Cerebellar cortex (tissue), 1 donor: ENCODE measurements at regions not wholly inside any gene's neighbourhood (a gene's known extent, or its start where the extent isn't known, plus 50 kb on each side); places are given as distances from the start of the nearest gene placed in this dataset.

Source experiments
- DNase-seq: peaks from one replicate; pipeline ENCODE4 v3.0.0-alpha.2; 2015; ENCODE audit warnings: low spot score

DNA sequence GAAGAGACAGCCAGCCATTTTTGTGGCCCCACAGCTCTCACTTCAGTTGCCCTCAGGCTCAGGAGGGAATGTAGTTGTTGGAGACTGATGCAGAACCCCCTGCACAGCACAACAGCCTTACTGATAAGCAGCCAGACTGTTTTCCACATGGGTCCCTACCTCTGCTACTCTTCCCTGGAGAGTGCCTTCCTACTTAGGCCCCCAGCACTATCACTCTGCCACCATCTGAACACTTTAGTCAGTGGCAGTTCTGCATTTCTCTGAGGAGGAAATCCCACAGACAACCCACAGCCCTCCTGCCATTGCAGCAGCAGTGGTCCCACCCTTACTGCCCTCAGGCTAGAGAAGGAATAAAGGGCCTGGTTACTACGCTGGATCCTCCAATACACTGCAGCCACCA lies 61.8 kb upstream of the PTPRD start:
- DNase-seq: no peak

DNA sequence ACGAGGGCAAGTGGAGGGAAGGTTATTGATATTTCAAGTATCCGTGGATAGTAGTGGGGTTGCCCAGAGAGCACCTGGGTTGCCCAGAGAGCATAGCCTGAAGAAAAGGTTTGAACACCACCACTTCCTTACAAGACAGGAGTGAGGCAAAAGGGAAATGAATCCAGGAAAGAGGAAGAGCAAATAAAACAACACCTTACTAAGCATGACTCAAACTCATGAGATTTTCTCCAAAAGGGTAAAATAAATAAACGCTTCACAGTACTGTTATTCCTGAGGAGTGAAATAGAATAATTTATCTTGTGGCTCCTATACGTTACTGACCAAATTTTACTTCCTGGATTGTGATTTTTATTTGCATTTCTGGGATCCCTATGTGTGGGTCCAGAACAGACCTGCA lies 65.2 kb upstream of the PTPRD start:
- DNase-seq: no peak

DNA sequence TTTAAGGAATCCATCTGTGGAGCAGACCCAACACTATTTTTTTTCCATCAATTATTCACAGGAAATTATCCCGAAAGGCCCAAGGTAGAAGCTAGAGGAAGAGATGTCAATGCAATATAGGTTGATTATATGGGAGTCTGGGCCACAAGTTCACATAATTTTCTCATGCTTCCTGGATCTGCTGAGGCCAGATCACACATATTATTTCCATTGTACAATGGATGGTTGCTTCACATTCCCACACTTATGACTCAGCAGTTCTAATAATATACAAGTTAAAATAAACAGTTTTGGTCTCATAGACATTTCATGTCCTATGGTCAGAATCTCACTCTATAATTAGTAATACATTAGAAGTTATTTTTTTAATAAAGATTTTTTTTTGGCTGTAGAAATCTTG lies 66.0 kb upstream of the PTPRD start:
- DNase-seq: no peak

DNA sequence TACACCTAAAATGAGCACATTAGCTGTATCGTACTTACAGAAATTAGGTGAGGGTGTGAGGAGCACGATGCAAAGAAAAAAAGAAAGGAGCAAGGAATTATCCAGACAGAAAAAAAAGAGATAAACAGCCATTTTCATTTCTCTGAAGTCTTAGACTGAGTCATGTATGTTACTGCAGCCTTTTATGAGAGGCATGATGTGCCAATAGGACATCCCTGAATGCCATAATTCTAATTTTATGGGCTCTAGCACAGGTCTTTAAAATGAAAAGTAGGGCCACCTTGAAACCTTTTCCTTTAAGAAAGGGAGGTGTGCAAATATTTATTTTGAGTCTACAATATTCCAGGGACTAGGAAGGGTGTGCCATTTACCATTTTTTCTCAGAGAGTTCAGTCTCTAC lies 74.1 kb upstream of the PTPRD start:
- no peak for DNase-seq

DNA sequence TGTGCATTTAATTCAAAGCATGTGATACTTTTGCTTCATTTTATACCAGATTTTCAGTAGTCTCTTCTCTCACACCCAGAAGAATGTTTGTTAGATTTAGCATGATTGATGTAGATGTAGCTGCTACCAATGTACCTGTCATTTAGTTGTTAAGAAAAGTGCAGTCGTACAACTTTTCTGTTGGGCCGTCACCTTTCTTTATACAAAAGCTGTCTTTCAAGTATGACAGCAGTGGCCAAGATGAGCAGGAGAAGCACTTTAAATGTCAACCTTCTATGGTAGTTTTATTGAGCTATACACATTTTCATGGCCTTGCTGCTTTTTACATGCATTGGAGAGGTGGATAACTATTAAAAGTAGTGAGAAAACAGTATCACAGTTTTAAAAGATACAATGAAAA lies 77.7 kb upstream of the PTPRD start:
- DNase-seq: no peak

DNA sequence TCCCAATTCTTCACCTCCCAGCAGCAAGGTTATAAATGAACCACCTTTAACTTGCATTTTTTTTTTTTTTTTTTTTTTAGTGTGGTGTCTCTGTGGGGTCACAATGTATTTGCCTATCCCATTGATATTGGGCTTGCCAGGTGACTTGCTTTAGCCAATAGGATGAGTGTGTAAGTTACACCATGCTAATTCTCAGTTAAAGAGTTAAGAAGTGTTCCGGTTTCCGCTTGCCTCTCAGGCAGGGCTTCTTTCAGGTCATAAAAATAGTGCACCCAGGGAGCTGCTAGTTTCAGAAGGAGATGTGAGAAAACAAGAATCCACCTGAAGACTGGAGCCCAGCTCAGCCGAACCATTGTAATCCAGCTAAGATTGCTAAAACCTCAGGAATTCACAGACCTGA lies 84.2 kb upstream of the PTPRD start:
- DNase-seq: no peak

DNA sequence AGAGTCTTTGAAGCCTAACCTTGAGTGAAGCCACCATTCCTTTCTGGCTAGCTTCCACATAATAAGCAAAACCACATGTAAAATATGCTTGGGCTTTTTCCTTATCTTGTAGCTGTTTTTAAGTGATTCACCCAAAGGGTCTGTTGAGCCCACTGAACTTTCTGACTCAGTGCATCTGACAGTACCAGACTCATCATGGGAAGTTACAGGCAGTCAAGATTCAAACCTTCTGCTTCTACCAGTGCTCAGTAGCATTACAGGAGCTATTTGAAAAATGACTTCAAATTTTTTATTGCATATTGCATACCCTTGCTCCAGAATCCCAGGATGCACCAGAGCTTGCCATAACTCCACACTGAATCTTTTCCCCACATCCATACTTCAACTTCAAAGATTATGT lies 87.5 kb upstream of the PTPRD start:
- DNase-seq: no peak

DNA sequence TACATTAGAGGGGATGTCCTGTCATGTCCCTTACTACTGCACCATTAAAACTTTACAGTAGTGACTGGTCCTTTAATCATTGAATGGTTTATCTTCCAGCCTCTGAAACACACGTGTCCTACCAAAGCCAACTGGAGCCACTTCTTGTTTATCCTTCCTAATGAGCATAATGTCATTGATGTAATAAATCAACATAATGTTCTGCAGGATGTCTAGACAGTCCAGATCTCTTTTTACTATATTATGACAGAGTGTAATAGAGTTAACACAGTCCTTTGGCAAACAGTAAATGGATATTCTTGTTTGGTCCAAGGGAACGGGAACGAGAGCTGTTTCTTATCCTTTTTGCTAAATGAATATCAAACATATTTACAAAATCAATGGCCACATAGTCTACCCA lies 88.1 kb upstream of the PTPRD start:
- no peak for DNase-seq

DNA sequence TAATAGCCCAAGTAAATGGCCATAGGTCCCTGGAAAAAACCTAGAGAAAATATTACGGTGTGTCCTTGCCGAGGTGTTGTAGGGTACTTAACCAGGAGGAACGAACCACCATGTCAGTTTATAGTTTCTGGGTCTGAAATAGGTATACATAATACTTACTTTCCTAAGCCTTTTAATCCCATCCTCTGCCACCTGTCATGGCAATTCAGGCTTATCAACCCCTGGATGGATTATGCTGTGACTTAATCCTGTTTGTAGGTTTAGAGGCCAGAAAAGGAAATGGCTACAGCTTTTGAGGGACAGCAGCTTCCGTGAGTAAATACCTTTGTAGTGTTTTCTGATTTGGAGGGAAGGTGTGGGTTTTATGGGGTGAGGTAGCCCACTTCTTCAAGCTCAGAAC lies 89.1 kb upstream of the PTPRD start:
- no peak for DNase-seq

DNA sequence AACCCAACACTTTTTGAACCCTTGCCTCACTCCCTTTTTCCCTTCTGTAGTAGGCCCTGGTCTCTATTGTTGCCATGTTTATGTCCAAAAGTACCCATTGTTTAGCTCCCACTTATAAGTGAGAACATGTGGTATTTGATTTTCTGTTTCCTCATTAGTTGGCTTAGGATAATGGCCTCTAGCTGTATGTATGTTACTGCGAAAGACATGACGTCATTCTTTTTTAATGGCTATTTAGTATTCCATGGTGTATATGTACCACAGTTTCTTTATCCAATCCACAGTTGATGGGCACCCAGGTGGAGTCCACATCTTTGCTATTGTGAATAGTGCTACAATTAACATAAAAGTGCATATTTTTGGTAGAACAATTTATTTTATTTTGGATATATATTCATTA lies 90.3 kb upstream of the PTPRD start:
- no peak for DNase-seq

DNA sequence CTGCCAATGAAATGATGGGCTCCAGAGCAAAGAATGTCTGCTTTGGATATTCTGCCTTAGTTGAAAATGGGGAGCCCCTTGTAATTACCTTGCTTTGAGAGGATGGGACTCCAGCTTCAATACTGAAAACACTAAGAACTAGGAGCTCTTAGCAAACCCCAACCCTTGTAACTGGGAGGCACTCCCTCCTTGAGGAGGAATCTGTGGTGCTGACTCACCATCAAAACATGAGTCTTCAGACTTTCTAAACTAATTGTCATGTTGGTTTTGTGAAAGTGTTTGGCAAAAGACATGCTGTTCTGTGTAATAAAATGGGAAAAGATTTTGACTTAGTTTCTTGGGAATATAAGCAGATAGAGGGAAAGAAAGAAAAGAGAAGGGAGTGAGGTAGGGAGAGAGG lies 91.9 kb upstream of the PTPRD start:
- no peak for DNase-seq

DNA sequence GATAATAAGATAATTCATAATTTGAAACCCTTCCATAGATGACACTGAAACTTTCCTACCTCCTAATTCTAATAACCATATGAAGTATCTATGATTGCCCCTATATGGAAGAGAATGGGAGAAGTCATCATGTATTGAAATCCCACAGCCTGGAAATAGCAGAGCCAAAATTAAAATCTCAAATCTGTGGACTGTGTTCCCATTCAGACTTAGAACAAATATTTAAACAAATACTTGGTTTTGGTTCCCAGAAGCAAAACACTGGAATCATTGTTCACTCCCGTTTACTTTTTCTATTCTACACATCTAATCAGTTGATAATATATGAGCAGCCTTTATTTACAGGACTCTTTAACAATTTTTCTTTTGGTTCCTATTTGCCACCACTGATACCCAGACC lies 92.6 kb upstream of the PTPRD start:
- DNase-seq: no peak

DNA sequence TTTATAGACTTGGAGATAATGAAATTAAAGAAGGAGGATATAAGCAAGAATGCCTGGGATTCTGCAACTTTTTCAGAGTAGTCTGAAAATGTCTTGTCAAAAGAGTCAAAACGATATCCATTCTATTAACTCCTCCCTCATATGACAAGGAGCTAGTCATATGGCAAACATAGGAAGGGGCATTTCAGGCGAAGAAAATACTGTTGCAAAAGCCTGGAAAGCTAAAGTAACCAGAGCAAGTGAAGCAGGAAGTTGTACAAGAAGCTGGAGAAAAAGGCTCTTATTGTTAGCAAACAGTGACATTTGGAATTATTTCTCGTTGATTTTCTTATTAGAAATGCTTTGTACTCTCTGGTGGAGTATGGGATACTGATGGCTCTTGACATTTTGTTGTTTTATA lies 94.0 kb upstream of the PTPRD start:
- DNase-seq: no peak

DNA sequence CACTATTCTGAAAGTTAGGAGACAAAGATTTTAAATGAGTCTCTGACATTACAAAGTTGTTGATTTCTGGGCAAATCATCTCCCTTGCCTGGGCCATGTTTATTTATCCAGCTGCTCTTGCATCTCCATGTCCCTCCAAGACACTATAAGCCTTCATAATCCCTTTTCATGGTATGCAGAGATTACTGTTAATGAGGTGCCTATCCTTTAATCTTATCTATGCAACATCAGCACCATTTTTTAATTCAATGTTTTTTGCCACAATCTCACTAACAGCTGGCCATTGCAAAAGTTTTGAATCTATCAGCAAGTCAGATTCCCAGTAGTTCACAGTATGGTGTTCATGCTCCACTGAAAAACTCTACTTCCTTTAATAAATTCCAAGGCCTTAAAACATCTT lies 108.5 kb upstream of the PTPRD start:
- DNase-seq: no peak

DNA sequence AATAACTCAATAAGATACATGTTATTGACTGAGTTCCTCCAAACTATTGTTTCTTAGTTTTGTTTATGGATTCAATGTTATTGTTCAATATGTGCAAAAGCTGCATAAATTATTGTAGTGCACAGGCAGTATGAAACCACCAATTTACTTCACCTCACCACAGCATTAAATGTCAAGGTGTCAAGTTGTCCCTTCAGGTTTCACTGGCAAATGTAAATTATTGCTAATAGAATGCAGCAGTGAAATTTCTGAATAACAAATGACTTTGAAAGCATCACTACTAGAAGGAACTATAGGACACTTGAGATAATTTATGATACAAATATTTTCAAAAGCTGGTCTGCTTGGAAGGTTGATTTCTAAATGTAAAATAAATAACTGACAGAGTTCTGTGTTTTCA lies 116.4 kb upstream of the PTPRD start:
- DNase-seq: no peak

DNA sequence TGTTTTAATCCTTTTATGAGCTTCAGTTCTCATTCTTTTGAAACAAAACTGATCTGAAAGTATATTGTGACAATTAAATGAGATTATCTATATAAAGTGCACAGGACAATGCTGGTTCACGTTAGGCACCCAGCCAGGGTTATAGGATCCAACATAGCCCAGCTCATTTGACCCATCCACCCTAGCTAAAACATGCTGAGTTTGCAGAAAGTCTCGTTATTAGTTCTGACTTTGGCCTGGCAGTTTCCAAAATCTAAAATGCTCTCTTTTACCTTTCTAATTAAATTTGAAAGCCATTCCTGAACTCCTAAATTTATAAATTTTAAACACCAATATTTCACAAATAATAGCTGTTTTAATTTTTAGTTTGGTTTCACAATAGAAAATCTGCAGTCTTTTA lies 131.9 kb upstream of the PTPRD start:
- DNase-seq: no peak

DNA sequence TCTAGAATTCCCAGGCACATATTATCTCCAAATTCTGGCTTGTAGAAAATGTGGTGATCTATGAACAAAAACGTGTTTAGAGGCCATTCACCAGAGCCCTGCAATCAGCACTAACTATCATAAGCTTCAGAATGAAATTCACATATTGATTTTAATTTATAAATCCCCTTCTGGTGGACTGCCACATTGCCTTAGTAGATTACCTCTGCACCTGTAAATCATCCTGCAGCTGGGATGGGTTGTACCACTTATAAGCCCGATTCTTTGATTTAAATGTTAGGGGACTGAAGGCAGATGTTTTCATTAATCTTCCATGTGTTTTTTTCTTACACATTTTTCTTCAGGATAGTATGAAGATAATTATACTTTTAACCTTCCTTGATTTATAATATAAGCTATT lies 140.7 kb upstream of the PTPRD start:
- no peak for DNase-seq

DNA sequence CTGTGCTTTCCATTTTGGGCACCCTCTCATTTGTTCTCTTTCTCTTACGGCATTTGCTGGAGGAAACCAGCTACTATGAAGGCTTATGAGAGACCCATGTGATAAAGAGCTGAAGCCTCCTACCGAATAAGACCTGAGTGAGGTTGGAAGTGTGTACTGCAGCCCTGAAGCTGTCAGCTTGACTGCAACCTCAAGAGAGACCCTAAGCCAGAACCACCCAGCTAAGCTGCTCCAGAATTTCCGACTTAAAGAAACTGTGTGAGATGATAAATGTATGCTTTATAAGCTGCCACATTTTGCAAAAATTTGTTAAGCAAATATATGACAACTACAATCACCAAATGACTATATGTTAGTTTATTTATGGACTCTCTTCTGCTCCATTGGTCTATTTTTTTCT lies 151.7 kb upstream of the PTPRD start:
- DNase-seq: no peak

DNA sequence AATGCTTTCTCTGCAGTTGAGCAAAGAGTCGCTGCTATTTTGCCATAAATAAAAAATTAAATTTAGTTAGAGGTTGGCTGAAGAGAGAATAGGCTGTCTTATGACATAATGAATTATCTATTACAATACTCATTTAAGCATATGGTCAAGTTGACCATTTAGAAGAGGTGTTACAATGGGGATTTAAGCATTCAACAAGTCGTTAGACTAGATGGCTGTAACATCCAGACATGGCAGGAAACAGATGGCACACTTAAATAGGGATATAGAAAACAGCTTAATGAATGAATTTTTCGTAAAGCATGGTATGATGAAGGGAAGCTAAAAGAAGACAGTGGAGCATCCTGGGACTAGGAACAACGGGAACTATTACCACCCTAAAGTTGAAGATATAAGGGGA lies 160.3 kb upstream of the PTPRD start:
- DNase-seq: no peak

DNA sequence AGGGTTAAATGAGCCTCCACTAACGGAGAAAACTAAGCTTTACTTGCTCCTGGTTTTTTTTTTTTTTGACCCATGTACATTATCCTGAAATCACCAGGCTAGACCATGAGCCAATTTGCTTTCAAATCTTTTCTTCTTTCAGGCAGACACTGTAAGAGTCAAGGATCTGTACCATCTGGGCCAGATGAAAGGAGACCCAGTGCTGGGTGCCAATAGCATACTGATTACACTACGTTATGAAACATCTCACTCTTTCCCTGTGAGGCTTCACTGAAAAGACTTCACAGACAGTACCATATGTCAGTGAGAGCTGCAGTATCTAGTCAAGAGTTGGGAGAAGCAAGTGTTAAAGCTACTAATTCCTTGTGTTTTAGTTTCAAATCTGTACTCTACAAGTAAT lies 161.2 kb upstream of the PTPRD start:
- DNase-seq: no peak

DNA sequence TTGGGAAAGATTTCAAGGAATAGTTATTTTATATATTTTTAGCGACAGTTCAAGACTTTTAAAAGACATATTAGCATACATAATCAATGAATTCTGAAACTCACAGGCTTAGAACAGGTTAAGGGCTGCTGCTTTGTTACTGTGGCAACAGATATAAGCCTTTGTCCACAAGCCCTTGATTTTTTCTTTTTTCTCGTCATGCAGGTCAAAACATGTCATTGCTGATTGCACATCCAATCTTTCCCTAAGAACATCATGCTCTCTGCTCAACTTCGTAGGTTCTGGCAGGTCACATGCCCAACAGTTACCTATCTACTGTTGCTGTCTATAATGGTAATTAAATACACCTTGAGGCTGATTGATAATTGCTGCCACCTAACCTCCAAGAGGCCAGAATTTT lies 172.5 kb upstream of the PTPRD start:
- no peak for DNase-seq

DNA sequence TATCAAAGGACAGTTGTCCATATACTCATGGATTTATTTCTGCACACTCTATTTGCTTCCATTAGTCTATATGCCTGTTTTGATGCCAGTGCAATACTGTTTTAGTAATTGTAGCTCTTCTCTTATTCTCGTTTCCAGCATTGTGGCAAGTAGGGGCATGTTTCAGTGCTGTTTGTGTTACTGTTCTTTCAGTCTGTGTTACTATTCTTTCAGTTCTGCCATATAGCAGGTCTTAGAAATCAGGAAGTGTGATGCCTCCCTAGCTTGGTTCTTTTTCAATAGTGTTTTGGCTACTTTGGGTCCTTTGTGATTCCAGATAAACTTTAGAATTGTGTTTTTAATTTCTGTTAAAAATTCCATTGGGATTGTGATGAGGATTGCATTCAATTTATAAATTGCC lies 180.5 kb upstream of the PTPRD start:
- no peak for DNase-seq

DNA sequence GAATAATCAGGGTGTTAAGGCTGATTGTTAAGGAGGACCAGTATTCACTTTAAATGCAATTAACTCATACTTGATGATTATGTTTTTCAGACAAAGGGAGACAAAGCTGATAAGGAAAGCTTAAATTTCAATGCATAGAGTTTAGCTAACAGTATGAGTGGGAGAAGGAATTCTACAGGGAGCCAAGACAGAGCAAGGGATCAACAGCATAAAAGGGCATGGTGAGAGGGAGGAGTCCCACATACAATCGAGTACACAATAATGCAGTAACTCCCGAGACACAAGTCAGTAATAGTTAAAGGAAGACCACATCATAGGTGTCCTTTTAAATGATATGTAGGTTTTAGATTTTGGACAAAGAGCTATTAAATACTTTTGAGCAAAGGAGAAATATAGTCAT lies 191.7 kb upstream of the PTPRD start:
- no peak for DNase-seq

DNA sequence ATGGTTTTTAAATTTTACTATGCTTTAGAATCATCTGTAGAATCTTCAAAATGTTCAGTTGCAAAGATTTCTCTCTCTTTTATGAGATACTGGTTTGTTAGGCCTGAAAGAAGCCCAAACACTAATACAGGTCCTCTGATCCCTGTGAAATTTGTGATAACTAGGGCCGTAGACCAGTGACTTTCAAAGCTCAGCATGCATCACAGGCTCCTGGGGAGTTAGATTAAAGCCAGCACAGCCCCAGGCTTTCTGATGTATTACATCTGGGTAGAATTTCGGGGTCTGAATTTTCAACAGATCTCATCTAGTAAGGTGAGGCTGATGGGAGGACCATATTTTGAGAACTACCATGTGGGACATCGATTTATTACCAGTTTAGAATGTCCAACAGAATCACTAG lies 194.1 kb upstream of the PTPRD start:
- DNase-seq: no peak

DNA sequence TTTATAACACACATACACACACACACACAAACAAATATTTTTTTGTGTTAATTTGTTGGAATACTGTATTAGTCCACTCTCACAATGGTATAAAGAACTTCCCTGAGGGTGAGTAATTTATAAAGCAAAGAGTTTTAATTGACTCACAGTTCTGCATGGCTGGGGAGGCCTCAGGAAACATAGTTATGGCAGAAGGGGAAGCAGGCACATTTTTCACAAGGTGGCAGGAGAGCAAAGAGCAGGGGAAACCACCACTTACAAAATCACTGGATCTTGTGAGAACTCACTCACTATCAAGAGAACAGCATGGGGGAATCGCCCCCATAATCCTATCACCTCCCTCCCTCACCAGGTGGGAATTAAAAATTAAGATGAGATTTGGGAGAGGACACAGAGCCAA lies 205.4 kb upstream of the PTPRD start:
- no peak for DNase-seq
